ENCODE measurements at regions not wholly inside any gene's neighbourhood (a gene's known extent, or its start where the extent isn't known, plus 50 kb on each side); places are given as distances from the start of the nearest gene placed in this dataset.

GRCh38 chr3:26425076-26425475, 197.5 kb upstream of the LRRC3B start:
- TF ChIP-seq MXI1 (conservative IDR thresholded peaks at IDR 0.05; ENCODE audit: poor library complexity, severe bottlenecking) (no peak), CTCF (IDR thresholded peaks at IDR 0.05; ENCODE audit: poor library complexity, severe bottlenecking) (no peak), EP300 (conservative IDR thresholded peaks at IDR 0.05; ENCODE audit: poor library complexity, severe bottlenecking) (no peak), POLR2AphosphoS5 (IDR thresholded peaks at IDR 0.05) (no peak), REST (IDR thresholded peaks at IDR 0.05; ENCODE audit: borderline replicate concordance) (no peak), TAF1 (IDR thresholded peaks at IDR 0.05; ENCODE audit: low read depth) (no peak), EZH2 (IDR thresholded peaks at IDR 0.05; ENCODE audit: borderline replicate concordance, insufficient read depth, low read length, poor library complexity, severe bottlenecking) (no peak)

Measured in neural cell (in vitro differentiated cells).